ENCODE measurements at regions not wholly inside any gene's neighbourhood (a gene's known extent, or its start where the extent isn't known, plus 50 kb on each side); places are given as distances from the start of the nearest gene placed in this dataset.

- H3K4me2 ChIP-seq (ENCODE audit: low read depth, low read length), result no peak overlapping the region
- in situ Hi-C loops (cut with MboI; ENCODE audit: low sequenced_read_pairs) (no loop called here), intact Hi-C loops (cut with micrococcal nuclease) (no loop called here), dilution Hi-C loops (cut with HindIII; ENCODE audit: low sequenced_read_pairs, unreplicated experiment) (no loop called here)
- no peak overlapping the region for H3K4me3 ChIP-seq (ENCODE audit: insufficient read depth, low read depth, low read length)
- H2BK20ac ChIP-seq (ENCODE audit: low read depth, low read length), result no peak overlapping the region
- ChIA-PET CTCF (no interaction called here), POLR2A (ENCODE audit: unreplicated experiment) (no interaction called here)
- no peak overlapping the region for H3K9ac ChIP-seq (ENCODE audit: low read depth, low read length)
- no peaks in the 10 kb centered on the region for H3K27me3 ChIP-seq (ENCODE audit: control insufficient read depth, insufficient read depth, low read length)
- H4K91ac ChIP-seq (ENCODE audit: insufficient read depth, low read depth, low read length), result no peak overlapping the region
- no peak overlapping the region for H4K5ac ChIP-seq (ENCODE audit: low read depth, low read length)
- no peak overlapping the region for H4K8ac ChIP-seq (ENCODE audit: low read depth in 2 of 2, low read length in 2 of 2)
- no peak overlapping the region for H2BK15ac ChIP-seq (ENCODE audit: low read depth, low read length)
- H3K18ac ChIP-seq (ENCODE audit: low read depth, low read length), result no peak overlapping the region
- no peaks in the 10 kb centered on the region for H4K20me1 ChIP-seq (ENCODE audit: insufficient read depth, low read length)
- TF ChIP-seq SMC3 (IDR thresholded peaks at IDR 0.05; ENCODE audit: low read depth, low read length) (no peak), CHD1 (IDR thresholded peaks at IDR 0.05; ENCODE audit: low read depth, low read length) (no peak), MXI1 (IDR thresholded peaks at IDR 0.05; ENCODE audit: borderline replicate concordance, low read depth, low read length) (no peak), NFE2L2 (IDR thresholded peaks at IDR 0.05; ENCODE audit: low read depth, low read length) (no peak), MAZ (IDR thresholded peaks at IDR 0.05; ENCODE audit: borderline replicate concordance, low read depth, low read length) (no peak), RCOR1 (IDR thresholded peaks at IDR 0.05; ENCODE audit: insufficient replicate concordance, low read length) (no peak), FOS (IDR thresholded peaks at IDR 0.05; ENCODE audit: low read depth, low read length) (no peak), POLR2A (IDR thresholded peaks at IDR 0.05; ENCODE audit: low read depth, low read length) (no peak), ELK1 (IDR thresholded peaks at IDR 0.05; ENCODE audit: borderline replicate concordance, low read depth, low read length) (no peak), CEBPB (IDR thresholded peaks at IDR 0.05; ENCODE audit: low read depth, low read length) (no peak), BHLHE40 (IDR thresholded peaks at IDR 0.05; ENCODE audit: low read depth, low read length) (no peak), RAD21 (IDR thresholded peaks at IDR 0.05; ENCODE audit: low read length) (no peak)
- H2BK5ac ChIP-seq (ENCODE audit: low read depth, low read length, poor library complexity, severe bottlenecking), result no peak overlapping the region
- H3K79me1 ChIP-seq (ENCODE audit: low read depth in 1 of 2, low read length in 2 of 2), result no peaks in the 10 kb centered on the region
- H3K56ac ChIP-seq (ENCODE audit: extremely low read depth, insufficient read depth, low read length), result no peak overlapping the region
- H3K9me3 ChIP-seq (ENCODE audit: control insufficient read depth, insufficient read depth, low read length), result peaks cover 2% of the 10 kb centered on the region; the same call in 1 of the 2 replicates
- no peak overlapping the region for H2AK5ac ChIP-seq (ENCODE audit: low read depth, low read length)
- H3K4ac ChIP-seq (ENCODE audit: low read depth, low read length), result no peak overlapping the region
- no TSS peak for BruUV-seq (replicated peaks)
- H3K36me3 ChIP-seq (ENCODE audit: control insufficient read depth, insufficient read depth, low read length), result no peaks in the 10 kb centered on the region
- DNase-seq, result no peak
- H2BK120ac ChIP-seq (ENCODE audit: low read depth, low read length), result no peak overlapping the region
- no peak overlapping the region for H3K27ac ChIP-seq (ENCODE audit: insufficient read depth, low read length)
- no peak overlapping the region for H2AFZ ChIP-seq (replicated peaks; ENCODE audit: low read length, poor library complexity)
- H3K14ac ChIP-seq (replicated peaks; ENCODE audit: low read depth, low read length), result no peak overlapping the region
- no peak overlapping the region for H2AK9ac ChIP-seq (replicated peaks; ENCODE audit: low read depth, low read length, poor library complexity)
- no peaks in the 10 kb centered on the region for H3K4me1 ChIP-seq (ENCODE audit: control insufficient read depth, insufficient read depth, low read length)
- H3K9me1 ChIP-seq (ENCODE audit: insufficient read depth, low read length), result no peaks in the 10 kb centered on the region
- ATAC-seq (ENCODE audit: low read depth), result no peak
- H3K23ac ChIP-seq (ENCODE audit: low read depth, low read length), result no peak overlapping the region
Measured at GRCh38 chr4:62622089-62622488, 1422.0 kb downstream of the ADGRL3 start.

All from IMR-90 (cell line).